NCI-H82 treated with DMSO at 0.1 percent for 48 hours (cell line): ENCODE measurements at regions not wholly inside any gene's neighbourhood (a gene's known extent, or its start where the extent isn't known, plus 50 kb on each side); places are given as distances from the start of the nearest gene placed in this dataset.

Experiments
- DNase-seq: peaks from one replicate; lab custom pipeline; 2025; ENCODE audit not compliant: unreplicated experiment; lab: John Stamatoyannopoulos, UW

- no peak for DNase-seq
Measured at GRCh38 chr1:76763738-76764137, 103.5 kb upstream of the ST6GALNAC5 start.

- DNase-seq = peak; percentile 97
Measured at GRCh38 chr1:76764638-76765454, 102.4 kb upstream of the ST6GALNAC5 start.

- no peak for DNase-seq
Measured at GRCh38 chr1:76766381-76766780, 100.9 kb upstream of the ST6GALNAC5 start.

GRCh38 chr1:76769911-76770310 is 97.4 kb upstream of the ST6GALNAC5 start:
- peak; percentile 86 for DNase-seq

GRCh38 chr1:76770979-76771378 is 96.3 kb upstream of the ST6GALNAC5 start:
- no peak for DNase-seq

GRCh38 chr1:76781447-76781846 is 85.8 kb upstream of the ST6GALNAC5 start:
- DNase-seq = no peak

GRCh38 chr1:76782809-76783208 is 84.5 kb upstream of the ST6GALNAC5 start:
- DNase-seq = no peak

- no peak for DNase-seq
Measured at GRCh38 chr1:76784502-76784901, 82.8 kb upstream of the ST6GALNAC5 start.

- DNase-seq = no peak
Measured at GRCh38 chr1:76786222-76786621, 81.1 kb upstream of the ST6GALNAC5 start.

GRCh38 chr1:76793594-76793993 is 73.7 kb upstream of the ST6GALNAC5 start:
- no peak for DNase-seq

GRCh38 chr1:76799700-76800099 is 67.6 kb upstream of the ST6GALNAC5 start:
- no peak for DNase-seq

GRCh38 chr1:76802094-76802493 is 65.2 kb upstream of the ST6GALNAC5 start:
- DNase-seq = peak; percentile 96

- DNase-seq = no peak
Measured at GRCh38 chr1:76807543-76808260, 59.6 kb upstream of the ST6GALNAC5 start.
